DMS153 (cell line): ENCODE measurements at regions not wholly inside any gene's neighbourhood (a gene's known extent, or its start where the extent isn't known, plus 50 kb on each side); places are given as distances from the start of the nearest gene placed in this dataset.

Source experiments
- DNase-seq: peaks from one replicate; lab custom pipeline; 2025; lab: John Stamatoyannopoulos, UW

DNA sequence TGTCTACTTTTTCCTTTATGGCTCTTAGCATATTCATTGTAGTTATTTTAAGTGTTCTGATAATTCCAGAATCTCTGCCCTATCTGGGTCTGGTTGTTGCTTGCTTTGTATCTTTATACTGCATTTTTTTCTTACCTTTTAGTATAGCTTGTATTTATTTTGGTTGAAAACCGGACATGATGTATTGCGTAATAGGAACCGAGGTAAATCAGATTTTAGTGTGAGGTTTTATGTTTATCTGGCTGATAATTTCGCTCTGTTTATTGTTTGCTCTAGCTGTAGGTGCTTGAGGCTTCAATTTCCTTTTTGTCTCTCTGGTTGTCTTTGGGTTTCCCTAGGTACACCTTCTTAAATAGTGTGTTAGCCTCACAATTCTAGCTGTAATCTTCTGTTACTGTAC is 263.8 kb upstream of the LCORL start:
- DNase-seq = no peak

DNA sequence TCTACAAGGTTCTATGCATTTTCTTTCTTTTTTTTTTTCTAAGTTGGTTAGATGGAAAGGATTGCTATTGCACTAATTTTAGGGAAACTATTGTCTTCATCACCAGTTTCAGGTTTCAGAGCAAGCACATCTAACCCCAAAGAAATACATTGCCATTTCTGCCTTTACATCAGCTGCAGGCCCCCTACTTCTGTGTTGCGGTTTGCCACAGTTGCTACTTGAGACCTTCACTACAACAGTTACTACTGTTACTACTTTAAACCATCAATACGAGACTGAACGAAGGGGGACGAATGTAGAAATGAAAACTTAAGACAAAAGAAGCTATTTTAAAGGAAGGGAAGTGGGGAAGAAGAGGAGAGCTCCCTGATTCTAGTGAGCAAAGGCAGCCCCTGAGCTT is 256.7 kb upstream of the LCORL start:
- no peak for DNase-seq

- no peak for DNase-seq
These were observed 241.3 kb upstream of the LCORL start for GRCh38 chr4:18262832-18263231.

- no peak for DNase-seq
These were observed 230.5 kb upstream of the LCORL start for GRCh38 chr4:18252052-18252451.

- DNase-seq = no peak
These were observed 229.0 kb upstream of the LCORL start for GRCh38 chr4:18250564-18250963.

GRCh38 chr4:18248611-18249010 is 227.1 kb upstream of the LCORL start:
- DNase-seq = no peak

GRCh38 chr4:18247189-18247588 is 225.6 kb upstream of the LCORL start:
- no peak for DNase-seq

- DNase-seq = no peak
These were observed 221.6 kb upstream of the LCORL start for GRCh38 chr4:18242919-18243693.

DNA sequence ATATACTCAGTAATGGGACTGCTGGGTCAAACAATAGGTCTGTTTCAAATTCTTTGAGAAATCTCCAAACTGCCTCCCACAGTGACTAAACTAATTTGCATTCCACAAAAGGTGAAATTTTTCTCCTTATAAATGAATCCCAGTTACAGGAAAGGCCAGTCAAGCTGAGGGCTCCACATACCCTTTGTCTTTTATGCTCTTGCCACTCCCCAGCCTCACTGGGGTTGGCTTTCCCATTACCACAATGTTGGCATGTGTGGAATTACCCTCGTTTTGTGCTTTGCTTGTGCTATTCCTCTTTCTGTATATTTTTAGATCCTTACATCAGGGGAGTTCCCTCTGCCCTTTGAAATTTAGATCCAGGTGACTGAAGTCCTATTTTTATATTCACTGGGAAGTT is 220.2 kb upstream of the LCORL start:
- DNase-seq = no peak

DNA sequence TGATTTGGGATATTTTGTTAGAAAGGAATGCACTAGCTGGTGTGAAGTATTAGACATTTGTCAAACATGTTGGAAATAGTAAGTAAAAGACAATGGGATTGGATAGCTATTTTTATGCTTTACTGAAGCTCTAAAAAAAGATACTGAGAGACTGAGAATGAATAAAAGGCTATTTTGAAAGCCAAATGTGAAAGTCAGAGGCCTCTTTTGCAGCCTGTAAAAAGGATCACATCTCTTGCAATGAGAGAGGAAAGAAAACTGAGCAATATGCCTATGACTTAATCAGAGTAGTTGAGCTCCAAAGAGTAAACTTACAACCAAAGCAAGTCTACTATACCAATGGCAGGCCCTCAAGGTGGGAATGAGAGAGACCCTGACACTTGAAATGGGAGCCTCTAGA is 212.6 kb upstream of the LCORL start:
- DNase-seq = no peak

DNA sequence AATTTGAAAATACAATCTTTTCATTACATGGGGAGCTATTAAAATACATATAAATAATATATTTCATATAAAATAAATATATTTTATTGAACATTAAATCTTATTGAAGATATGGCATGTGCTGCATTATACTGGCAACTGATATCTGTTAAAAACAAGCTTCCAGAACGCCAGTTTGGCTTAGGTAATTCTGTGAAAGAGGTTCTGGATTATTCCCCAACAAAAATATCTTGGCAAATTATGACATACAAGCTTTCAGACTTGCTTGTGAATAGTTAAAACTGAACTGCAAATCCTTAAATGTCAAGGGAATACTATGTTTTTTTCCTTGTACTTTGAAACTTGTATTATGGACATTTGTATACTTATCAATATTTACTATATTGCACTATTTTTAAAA is 210.2 kb upstream of the LCORL start:
- DNase-seq = no peak

- DNase-seq = no peak
These were observed 206.3 kb upstream of the LCORL start for GRCh38 chr4:18227880-18228279.

DNA sequence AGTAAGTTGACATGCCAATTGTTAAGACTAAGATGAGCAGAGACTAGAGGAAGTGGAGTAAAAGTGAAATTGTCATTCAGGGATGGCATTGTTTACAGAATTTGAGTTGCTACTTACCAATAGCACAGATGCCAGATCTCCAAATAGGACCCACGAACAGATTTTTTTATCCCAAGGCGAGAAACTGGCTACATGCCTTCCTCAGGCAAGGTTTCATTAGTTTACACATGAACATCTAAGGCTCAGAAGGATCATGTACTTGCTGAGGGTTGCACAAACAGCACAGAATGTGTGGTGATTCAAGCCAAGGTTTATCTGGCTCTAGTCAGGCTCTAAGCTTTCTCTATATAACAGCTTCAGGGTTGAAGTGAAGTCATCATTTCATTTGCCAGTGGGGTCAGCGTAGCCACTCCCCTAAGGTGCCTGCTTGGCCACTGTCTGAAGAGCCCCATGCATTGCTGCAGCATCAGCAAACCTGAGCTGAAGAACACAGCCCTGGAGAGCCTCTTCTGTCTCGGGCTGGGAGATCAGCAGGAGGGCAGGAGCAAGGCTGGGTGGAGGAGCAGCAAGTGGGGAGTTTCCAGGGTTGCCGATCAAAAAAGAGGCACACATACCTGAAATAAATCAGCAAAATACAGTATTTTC is 193.0 kb upstream of the LCORL start:
- no peak for DNase-seq

GRCh38 chr4:18213576-18214198 is 192.1 kb upstream of the LCORL start:
- no peak for DNase-seq

GRCh38 chr4:18209448-18209847 is 187.9 kb upstream of the LCORL start:
- no peak for DNase-seq

GRCh38 chr4:18203966-18204365 is 182.4 kb upstream of the LCORL start:
- DNase-seq = no peak

DNA sequence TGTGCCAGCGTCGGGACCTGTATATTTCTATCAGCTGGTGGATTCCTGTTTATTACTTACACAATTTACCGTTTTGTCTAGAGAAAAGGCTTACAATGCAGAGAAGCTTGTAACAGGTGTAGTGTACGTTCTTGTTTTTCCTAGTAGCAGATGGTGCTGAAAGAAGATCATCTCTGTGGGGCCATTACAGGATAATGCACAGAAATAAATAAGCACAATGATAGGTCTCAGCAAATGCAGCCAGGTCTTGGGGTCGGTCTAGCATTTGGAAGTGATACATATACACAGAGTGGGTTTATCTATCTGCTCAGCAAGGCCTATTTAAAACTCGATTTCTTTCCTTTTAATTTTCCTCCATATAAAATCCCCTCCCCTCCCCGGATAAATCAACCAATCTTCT is 180.9 kb upstream of the LCORL start:
- DNase-seq = no peak

DNA sequence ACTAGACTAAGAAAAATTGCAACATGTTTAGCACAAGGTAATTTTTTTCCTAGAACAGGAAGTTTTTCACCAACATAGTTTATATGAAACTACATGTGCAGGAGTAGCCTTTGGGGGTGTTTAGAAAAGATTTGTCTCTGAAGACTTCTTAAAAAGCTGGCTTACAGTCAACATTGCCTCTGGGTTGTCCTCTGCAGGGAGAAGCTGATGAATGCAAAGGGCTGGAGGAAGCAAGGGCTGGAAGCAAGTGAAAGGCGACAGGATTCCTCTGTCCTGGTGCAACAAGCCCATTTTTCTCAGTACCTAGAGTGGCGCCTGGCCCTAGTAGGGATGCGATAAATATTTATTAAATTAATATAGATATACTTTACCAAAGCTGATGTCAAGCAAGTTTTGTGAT is 180.3 kb upstream of the LCORL start:
- DNase-seq = no peak

GRCh38 chr4:18198653-18199052 is 177.1 kb upstream of the LCORL start:
- DNase-seq = no peak

DNA sequence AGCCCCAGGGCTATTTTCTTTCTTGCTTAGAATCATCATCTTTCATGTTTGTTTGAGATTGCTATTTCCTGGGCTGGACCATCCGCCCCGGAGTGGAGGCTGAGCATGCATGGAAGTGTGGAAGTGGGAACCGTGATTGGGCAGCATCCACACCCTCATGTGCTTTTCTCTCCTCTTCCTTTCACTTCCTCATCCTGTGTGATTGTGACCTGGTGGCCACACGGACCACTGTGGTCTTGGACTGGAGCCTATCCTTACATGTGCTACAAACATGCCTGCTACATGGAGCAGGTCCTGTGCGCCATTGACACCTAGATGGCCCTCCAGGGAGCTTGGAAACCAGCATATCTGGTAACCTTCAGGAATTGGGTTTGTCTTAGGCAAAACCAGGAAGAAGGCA is 175.9 kb upstream of the LCORL start:
- no peak for DNase-seq

DNA sequence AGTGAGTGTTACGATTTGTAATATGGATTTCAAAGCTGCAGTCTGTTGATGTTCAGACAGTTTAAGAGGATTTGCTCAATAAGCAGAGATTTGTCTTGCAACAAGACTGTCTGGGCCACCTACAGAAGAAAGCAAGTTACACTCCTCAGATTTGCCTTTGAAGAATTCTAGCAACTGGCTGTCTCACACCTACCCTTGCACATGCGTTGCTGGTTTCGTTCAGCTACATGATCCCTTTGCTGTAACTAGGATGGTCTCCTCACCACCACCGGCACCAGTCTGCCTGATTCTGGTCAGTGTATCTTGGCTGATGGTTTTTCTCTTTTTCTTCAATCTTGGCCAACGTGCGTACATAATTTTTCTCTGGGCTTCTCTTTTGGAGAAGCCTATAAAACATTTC is 172.7 kb upstream of the LCORL start:
- no peak for DNase-seq

DNA sequence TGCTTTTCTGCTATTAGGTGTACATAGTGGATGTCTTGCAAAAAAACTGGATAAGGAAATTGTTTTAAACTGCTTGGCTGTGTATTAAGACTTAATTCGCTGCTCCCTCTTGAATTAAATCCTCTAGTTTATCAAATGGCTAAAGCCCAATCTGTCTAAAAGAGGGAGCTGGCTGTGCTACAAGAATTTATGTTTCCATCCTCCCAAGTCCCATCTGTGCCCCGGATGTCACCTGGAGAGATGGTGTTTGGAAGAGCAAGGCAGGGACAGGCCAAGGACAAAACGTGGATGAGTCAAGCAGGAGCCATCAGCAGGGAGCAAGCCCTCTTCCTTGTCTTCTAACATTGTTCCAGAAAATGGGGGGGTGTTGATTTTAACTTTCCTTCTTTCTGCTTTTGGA is 171.3 kb upstream of the LCORL start:
- no peak for DNase-seq

DNA sequence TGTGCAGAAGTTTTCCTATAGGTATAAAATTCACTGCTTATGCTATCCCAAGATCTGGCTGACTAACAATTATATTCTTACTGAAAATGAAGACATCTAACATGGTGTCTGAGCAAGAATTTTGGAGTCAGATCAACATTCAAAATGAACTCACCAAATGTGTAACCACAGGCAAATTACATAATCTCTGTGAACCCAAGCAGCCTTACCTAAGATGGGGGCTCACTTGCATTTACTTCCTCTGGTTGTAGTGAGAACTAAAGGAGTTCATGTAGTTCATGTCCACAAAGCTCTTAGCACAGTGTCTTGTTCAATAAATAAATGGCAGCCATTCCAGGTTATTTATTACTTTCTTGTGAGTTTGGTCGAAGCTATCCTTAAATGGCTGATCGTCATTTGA is 163.9 kb upstream of the LCORL start:
- no peak for DNase-seq

GRCh38 chr4:18180892-18181291 is 159.3 kb upstream of the LCORL start:
- DNase-seq = no peak
